ENCODE measurements at regions not wholly inside any gene's neighbourhood (a gene's known extent, or its start where the extent isn't known, plus 50 kb on each side); places are given as distances from the start of the nearest gene placed in this dataset.

DNA sequence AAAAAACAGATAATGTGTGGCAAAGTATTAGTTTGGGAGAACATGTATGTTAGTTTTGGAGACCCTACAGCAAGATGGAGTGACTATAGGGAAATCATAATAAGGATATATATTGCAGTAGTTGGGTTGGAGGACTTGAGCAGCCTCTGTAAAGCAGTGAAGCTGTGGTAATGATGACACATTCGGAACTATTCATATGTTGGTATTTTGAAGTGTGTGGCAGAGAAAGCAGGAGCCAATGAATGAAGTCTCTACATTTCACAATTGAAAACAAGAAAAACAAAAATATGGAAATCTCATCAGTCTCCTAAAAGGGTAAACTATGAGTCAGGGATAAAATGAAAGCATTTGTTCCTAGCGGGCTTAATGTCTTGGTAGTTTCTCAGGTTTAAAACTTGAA lies 645.9 kb downstream of the OTOL1 start:
- WGBS (ENCODE audit: insufficient coverage, low coverage, low lambda C conversion rate, missing lambda C conversion rate), result 67% methylated on average over 2 of the region's 2 CpGs
- Histone ChIP-seq H3K9me3 (no peaks in the 10 kb centered on the region), H3K36me3 (no peaks in the 10 kb centered on the region), H3K4me1 (no peaks in the 10 kb centered on the region), H3K27me3 (no peaks in the 10 kb centered on the region), H3K4me3 (no peak overlapping the region), H3K27ac (no peak overlapping the region)
- no peak for TF ChIP-seq CTCF (IDR thresholded peaks at IDR 0.05)
- ATAC-seq (no peak), DNase-seq (no peak)
- intact Hi-C loops (cut with DNase I), result no loop called here

GRCh38 chr3:162143180-162143579 lies 646.6 kb downstream of the OTOL1 start:
- intact Hi-C loops (cut with DNase I), result no loop called here
- DNase-seq (no peak), ATAC-seq (no peak)
- H3K4me1 ChIP-seq, result no peaks in the 10 kb centered on the region
- H3K4me3 ChIP-seq, result no peak overlapping the region
- H3K27me3 ChIP-seq, result no peaks in the 10 kb centered on the region
- H3K9me3 ChIP-seq, result no peaks in the 10 kb centered on the region
- TF ChIP-seq POLR2A (IDR thresholded peaks at IDR 0.05), result no peak
- no peak overlapping the region for H3K27ac ChIP-seq
- H3K36me3 ChIP-seq, result no peaks in the 10 kb centered on the region

GRCh38 chr3:162147996-162148395 lies 651.4 kb downstream of the OTOL1 start:
- no peaks in the 10 kb centered on the region for H3K9me3 ChIP-seq
- no peaks in the 10 kb centered on the region for H3K4me1 ChIP-seq
- H3K27me3 ChIP-seq, result no peaks in the 10 kb centered on the region
- H3K36me3 ChIP-seq, result no peaks in the 10 kb centered on the region
- WGBS (ENCODE audit: insufficient coverage, low coverage, low lambda C conversion rate, missing lambda C conversion rate), result 0% methylated on average over 1 of the region's 1 CpG
- ATAC-seq (no peak), DNase-seq (no peak)
- no peak overlapping the region for H3K27ac ChIP-seq
- no peak for TF ChIP-seq CTCF (IDR thresholded peaks at IDR 0.05)
- TF ChIP-seq POLR2A (IDR thresholded peaks at IDR 0.05), result no peak
- no peak overlapping the region for H3K4me3 ChIP-seq
- intact Hi-C loops (cut with DNase I), result no loop called here

GRCh38 chr3:162150790-162151189 lies 654.2 kb downstream of the OTOL1 start:
- TF ChIP-seq CTCF (IDR thresholded peaks at IDR 0.05) (no peak), POLR2A (IDR thresholded peaks at IDR 0.05) (no peak)
- Histone ChIP-seq H3K9me3 (no peaks in the 10 kb centered on the region), H3K4me3 (no peak overlapping the region), H3K4me1 (no peaks in the 10 kb centered on the region), H3K27me3 (no peaks in the 10 kb centered on the region), H3K36me3 (no peaks in the 10 kb centered on the region), H3K27ac (no peak overlapping the region)
- DNase-seq (no peak), ATAC-seq (no peak)
- intact Hi-C loops (cut with DNase I), result no loop called here

GRCh38 chr3:162152636-162153035 lies 656.0 kb downstream of the OTOL1 start:
- Histone ChIP-seq H3K27me3 (no peaks in the 10 kb centered on the region), H3K36me3 (no peaks in the 10 kb centered on the region), H3K4me1 (no peaks in the 10 kb centered on the region), H3K9me3 (no peaks in the 10 kb centered on the region), H3K4me3 (no peak overlapping the region), H3K27ac (no peak overlapping the region)
- intact Hi-C loops (cut with DNase I), result no loop called here
- 46% methylated on average over 2 of the region's 2 CpGs for WGBS (ENCODE audit: insufficient coverage, low coverage, low lambda C conversion rate, missing lambda C conversion rate)
- no peak for DNase-seq
- no peak for ATAC-seq
- TF ChIP-seq CTCF (IDR thresholded peaks at IDR 0.05) (no peak), POLR2A (IDR thresholded peaks at IDR 0.05) (no peak)
